ENCODE measurements at regions not wholly inside any gene's neighbourhood (a gene's known extent, or its start where the extent isn't known, plus 50 kb on each side); places are given as distances from the start of the nearest gene placed in this dataset.
A peak's percentile ranks its signal among the peaks of the same experiment; 100 is the strongest.

DNA sequence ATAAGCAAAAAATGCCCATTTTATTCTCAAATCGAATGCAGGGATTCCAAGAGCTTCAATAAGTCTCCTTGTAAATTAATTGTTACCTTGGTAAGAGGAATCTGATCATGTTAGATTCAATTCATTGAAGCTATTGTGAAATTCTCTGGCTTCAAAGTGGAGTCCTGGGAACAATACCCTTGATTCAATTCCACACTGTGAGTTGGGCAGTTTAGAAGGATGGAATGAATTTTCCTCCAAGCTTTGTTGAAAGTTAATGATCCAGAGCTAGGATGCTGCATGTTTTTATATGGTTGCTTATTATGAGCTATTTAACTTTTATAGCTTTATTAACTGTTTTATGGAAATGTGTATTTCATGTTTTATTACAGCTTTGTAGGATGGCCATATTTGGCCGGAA is 89.9 kb upstream of the IGF1 start:
- H3K36me3 ChIP-seq (ENCODE audit: insufficient read depth, insufficient read length, low read length): no peaks in the 10 kb centered on the region
- H3K4me1 ChIP-seq (ENCODE audit: insufficient read depth, insufficient read length): no peaks in the 10 kb centered on the region
- no peak overlapping the region for H3K4me3 ChIP-seq (ENCODE audit: insufficient read length, low read depth)
- no peaks in the 10 kb centered on the region for H3K27me3 ChIP-seq (ENCODE audit: insufficient read depth, insufficient read length)
- TF ChIP-seq YY1 (IDR thresholded peaks at IDR 0.05; ENCODE audit: insufficient read depth, insufficient read length) (no peak), ZNF274 (IDR thresholded peaks at IDR 0.05; ENCODE audit: low read depth, low read length) (no peak), SUZ12 (IDR thresholded peaks at IDR 0.05; ENCODE audit: extremely low read depth, insufficient read depth, insufficient read length) (no peak)
- DNase-seq (ENCODE audit: low read depth, low spot score): no peak
- no peak overlapping the region for H3K9ac ChIP-seq (ENCODE audit: insufficient read length, low read depth)
- H3K9me3 ChIP-seq (ENCODE audit: insufficient read depth, low read length): peaks cover 4% of the 10 kb centered on the region

DNA sequence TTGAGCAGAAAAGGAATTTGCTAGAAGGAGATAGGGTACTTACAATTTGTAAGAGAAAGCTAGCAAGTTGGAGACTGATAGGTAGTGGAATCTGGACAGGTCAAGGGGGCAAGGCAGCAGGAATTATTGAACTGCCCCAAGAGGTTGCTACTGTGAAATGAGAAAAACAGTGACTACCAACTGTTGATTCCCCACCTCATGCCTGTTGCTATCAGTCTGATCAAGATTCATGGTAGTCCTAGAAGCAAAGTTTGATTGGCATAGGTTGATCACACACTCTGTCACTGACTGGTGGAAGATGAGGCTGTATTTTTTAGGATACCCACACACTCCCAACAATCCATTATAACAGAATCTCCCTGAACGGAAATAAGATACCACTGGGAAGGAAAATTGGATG is 89.4 kb upstream of the IGF1 start:
- H3K4me1 ChIP-seq (ENCODE audit: insufficient read depth, insufficient read length): no peaks in the 10 kb centered on the region
- DNase-seq (ENCODE audit: low read depth, low spot score): no peak
- H3K27me3 ChIP-seq (ENCODE audit: insufficient read depth, insufficient read length): no peaks in the 10 kb centered on the region
- TF ChIP-seq ZNF274 (IDR thresholded peaks at IDR 0.05; ENCODE audit: low read depth, low read length): no peak
- TF ChIP-seq YY1 (IDR thresholded peaks at IDR 0.05; ENCODE audit: insufficient read depth, insufficient read length): no peak
- peaks cover 8% of the 10 kb centered on the region for H3K9me3 ChIP-seq (ENCODE audit: insufficient read depth, low read length)
- H3K36me3 ChIP-seq (ENCODE audit: insufficient read depth, insufficient read length, low read length): no peaks in the 10 kb centered on the region
- no peak overlapping the region for H3K9ac ChIP-seq (ENCODE audit: insufficient read length, low read depth)
- no peak overlapping the region for H3K4me3 ChIP-seq (ENCODE audit: insufficient read length, low read depth)

DNA sequence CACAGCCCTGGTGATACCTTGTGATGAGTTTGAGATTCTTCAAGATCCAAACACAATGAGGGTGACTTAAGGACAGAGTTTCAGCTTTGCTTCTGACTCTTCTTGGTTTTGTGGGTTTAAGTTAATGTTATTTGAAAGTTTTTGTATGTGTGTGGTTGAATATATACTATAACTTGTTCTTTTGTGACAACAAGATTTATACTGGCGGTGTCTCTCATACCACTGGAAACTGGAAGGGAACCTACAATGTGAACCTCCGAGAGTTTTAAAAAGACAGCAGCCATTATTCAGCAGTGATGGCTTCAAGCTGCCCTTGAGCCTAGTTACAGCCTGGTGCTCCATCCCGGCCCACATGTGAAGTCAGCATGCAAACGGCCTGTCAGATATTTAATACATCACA is 87.9 kb upstream of the IGF1 start:
- TF ChIP-seq YY1 (IDR thresholded peaks at IDR 0.05; ENCODE audit: insufficient read depth, insufficient read length): no peak
- TF ChIP-seq SUZ12 (IDR thresholded peaks at IDR 0.05; ENCODE audit: extremely low read depth, insufficient read depth, insufficient read length): no peak
- TF ChIP-seq ZNF274 (IDR thresholded peaks at IDR 0.05; ENCODE audit: low read depth, low read length): no peak
- peaks cover under 1% of the 10 kb centered on the region for H3K4me1 ChIP-seq (ENCODE audit: insufficient read depth, insufficient read length)
- no peaks in the 10 kb centered on the region for H3K36me3 ChIP-seq (ENCODE audit: insufficient read depth, insufficient read length, low read length)
- no peaks in the 10 kb centered on the region for H3K27me3 ChIP-seq (ENCODE audit: insufficient read depth, insufficient read length)
- peaks cover 8% of the 10 kb centered on the region for H3K9me3 ChIP-seq (ENCODE audit: insufficient read depth, low read length)
- no peak for DNase-seq (ENCODE audit: low read depth, low spot score)
- no peak overlapping the region for H3K9ac ChIP-seq (ENCODE audit: insufficient read length, low read depth)
- H3K4me3 ChIP-seq (ENCODE audit: insufficient read length, low read depth): no peak overlapping the region

DNA sequence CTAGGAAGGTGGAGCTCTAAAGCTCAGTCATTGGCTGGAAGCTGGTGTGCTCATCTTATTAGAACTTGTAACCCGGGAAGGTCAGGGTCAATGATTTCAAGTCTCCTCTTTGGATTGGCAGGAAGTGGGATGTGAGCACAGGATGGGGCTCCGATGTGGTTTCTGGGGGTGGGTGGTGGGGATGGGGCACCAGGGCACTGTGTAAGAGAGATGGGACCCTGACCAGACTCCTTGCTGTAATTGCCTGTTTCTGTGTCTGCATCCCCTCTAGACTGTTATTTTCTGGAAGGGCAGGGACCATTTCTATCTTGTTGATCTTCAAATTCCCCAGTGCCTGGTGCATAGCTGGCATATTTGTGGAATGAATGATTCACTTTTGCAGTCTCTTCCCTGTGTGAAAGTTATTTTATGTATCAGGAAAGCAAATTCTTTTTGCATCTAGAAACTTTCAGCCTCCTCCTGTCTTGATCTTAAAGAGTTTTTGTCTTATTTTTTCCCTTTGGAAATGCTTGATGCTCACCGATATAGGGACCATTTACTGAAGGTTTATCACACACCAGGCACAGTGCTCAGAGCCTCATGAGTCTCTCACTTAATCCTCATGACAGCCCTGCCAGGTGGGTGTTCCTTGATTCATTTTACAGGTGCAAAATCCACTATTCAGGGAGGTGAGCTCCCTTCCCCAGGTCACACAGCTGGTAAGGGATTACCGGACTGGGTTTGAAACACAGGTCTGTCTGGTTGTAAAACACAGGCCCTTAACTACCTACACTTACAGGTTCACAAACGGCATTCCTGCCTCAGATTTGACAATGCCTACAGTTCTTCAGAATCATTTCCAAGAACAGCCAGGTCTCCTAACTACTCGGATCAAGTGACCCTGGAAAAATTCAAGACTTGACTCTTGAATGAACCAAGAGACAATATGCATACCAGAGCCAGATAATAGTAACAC is 86.9 kb upstream of the IGF1 start:
- Histone ChIP-seq H3K9ac (ENCODE audit: insufficient read length, low read depth) (no peak overlapping the region), H3K9me3 (ENCODE audit: insufficient read depth, low read length) (peaks cover 8% of the 10 kb centered on the region), H3K4me1 (ENCODE audit: insufficient read depth, insufficient read length) (peaks cover 4% of the 10 kb centered on the region), H3K27me3 (ENCODE audit: insufficient read depth, insufficient read length) (no peaks in the 10 kb centered on the region), H3K4me3 (ENCODE audit: insufficient read length, low read depth) (no peak overlapping the region), H3K36me3 (ENCODE audit: insufficient read depth, insufficient read length, low read length) (no peaks in the 10 kb centered on the region)
- TF ChIP-seq ZNF274 (IDR thresholded peaks at IDR 0.05; ENCODE audit: low read depth, low read length) (no peak), YY1 (IDR thresholded peaks at IDR 0.05; ENCODE audit: insufficient read depth, insufficient read length) (no peak), SUZ12 (IDR thresholded peaks at IDR 0.05; ENCODE audit: extremely low read depth, insufficient read depth, insufficient read length) (no peak)
- no peak for DNase-seq (ENCODE audit: low read depth, low spot score)

DNA sequence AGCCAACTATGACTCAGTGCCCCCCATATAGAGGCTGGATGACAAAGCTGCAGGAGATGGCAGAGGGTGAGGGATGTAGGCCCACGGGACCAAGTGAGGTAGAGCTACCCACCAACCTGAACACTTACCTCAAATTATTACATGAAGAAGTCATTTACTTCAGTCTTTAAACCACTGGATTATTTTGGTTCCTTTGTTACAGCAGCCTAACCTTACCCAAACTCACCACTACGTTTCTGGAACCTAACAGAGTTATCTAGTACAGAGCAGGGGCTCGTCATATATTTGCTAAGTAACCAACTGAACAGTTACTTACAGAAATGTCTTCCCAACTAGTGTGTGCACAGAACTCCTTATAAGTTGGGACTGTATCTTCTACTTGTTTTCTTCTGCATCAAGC is 85.2 kb upstream of the IGF1 start:
- TF ChIP-seq ZNF274 (IDR thresholded peaks at IDR 0.05; ENCODE audit: low read depth, low read length) (no peak), YY1 (IDR thresholded peaks at IDR 0.05; ENCODE audit: insufficient read depth, insufficient read length) (no peak), SUZ12 (IDR thresholded peaks at IDR 0.05; ENCODE audit: extremely low read depth, insufficient read depth, insufficient read length) (no peak)
- no peak for DNase-seq (ENCODE audit: low read depth, low spot score)
- Histone ChIP-seq H3K9me3 (ENCODE audit: insufficient read depth, low read length) (peaks cover 8% of the 10 kb centered on the region), H3K36me3 (ENCODE audit: insufficient read depth, insufficient read length, low read length) (no peaks in the 10 kb centered on the region), H3K27me3 (ENCODE audit: insufficient read depth, insufficient read length) (no peaks in the 10 kb centered on the region), H3K4me1 (ENCODE audit: insufficient read depth, insufficient read length) (peaks cover 4% of the 10 kb centered on the region), H3K9ac (ENCODE audit: insufficient read length, low read depth) (no peak overlapping the region), H3K4me3 (ENCODE audit: insufficient read length, low read depth) (no peak overlapping the region)

DNA sequence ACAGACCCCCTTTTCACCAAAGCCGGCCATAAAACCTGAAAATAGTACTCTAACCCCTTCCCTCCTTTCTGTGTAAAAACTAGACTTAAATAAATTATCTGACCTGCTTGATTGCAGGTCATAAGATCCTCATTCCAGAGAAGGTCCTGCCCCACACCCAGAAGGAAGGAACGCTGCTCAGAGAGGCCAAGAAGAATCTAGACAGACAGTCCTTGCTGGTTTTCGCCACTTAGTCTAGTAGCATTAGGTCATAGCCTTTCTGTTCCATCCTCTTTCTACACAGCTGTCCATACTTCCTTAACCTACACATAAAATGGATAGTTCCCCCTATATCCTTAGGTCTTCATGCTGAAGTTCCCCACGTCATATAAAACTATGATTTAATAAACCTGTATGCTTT is 83.7 kb upstream of the IGF1 start:
- Histone ChIP-seq H3K4me1 (ENCODE audit: insufficient read depth, insufficient read length) (peaks cover 4% of the 10 kb centered on the region), H3K4me3 (ENCODE audit: insufficient read length, low read depth) (no peak overlapping the region), H3K9me3 (ENCODE audit: insufficient read depth, low read length) (peaks cover 8% of the 10 kb centered on the region), H3K9ac (ENCODE audit: insufficient read length, low read depth) (no peak overlapping the region), H3K36me3 (ENCODE audit: insufficient read depth, insufficient read length, low read length) (no peaks in the 10 kb centered on the region), H3K27me3 (ENCODE audit: insufficient read depth, insufficient read length) (no peaks in the 10 kb centered on the region)
- TF ChIP-seq ZNF274 (IDR thresholded peaks at IDR 0.05; ENCODE audit: low read depth, low read length): no peak
- TF ChIP-seq SUZ12 (IDR thresholded peaks at IDR 0.05; ENCODE audit: extremely low read depth, insufficient read depth, insufficient read length): no peak
- TF ChIP-seq YY1 (IDR thresholded peaks at IDR 0.05; ENCODE audit: insufficient read depth, insufficient read length): no peak
- DNase-seq (ENCODE audit: low read depth, low spot score): no peak

DNA sequence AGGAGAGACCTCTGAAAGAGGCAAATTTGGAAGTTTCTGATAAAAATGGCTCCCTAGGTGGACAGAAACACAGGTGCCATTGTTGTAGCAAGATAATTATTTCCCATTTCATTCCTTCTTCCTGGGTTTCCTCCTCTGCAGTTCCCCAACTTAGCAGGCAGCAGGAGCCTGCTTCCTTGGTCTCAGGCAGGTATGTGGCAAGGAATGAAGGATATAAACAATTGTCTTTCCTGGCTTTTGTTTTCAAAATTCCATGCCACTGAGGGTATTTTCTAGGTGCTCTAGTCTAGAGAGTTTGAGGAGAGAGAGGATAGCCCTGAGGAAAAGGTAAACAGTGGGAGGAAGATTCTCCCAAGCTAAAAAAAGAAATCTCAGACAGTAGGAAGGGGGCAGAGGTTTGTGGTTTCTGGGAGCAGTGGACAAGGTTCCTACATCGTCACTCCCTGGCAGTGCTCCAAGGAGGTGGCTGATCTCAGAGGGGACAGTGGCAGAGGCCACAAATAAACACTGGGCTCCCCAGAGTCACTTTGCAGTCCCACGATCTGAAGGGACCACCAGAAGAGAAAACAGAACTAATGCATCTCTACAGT is 82.6 kb upstream of the IGF1 start:
- Histone ChIP-seq H3K4me1 (ENCODE audit: insufficient read depth, insufficient read length) (peaks cover 4% of the 10 kb centered on the region), H3K27me3 (ENCODE audit: insufficient read depth, insufficient read length) (no peaks in the 10 kb centered on the region), H3K9ac (ENCODE audit: insufficient read length, low read depth) (peak overlapping the region; percentile 13), H3K36me3 (ENCODE audit: insufficient read depth, insufficient read length, low read length) (no peaks in the 10 kb centered on the region), H3K4me3 (ENCODE audit: insufficient read length, low read depth) (no peak overlapping the region), H3K9me3 (ENCODE audit: insufficient read depth, low read length) (peaks cover 8% of the 10 kb centered on the region)
- no peak for DNase-seq (ENCODE audit: low read depth, low spot score)
- no peak for TF ChIP-seq ZNF274 (IDR thresholded peaks at IDR 0.05; ENCODE audit: low read depth, low read length)
- TF ChIP-seq YY1 (IDR thresholded peaks at IDR 0.05; ENCODE audit: insufficient read depth, insufficient read length): no peak
- TF ChIP-seq SUZ12 (IDR thresholded peaks at IDR 0.05; ENCODE audit: extremely low read depth, insufficient read depth, insufficient read length): no peak
